SK-N-SH treated with all-trans-retinoic acid at 6 μM for 48 hours (cell line): ENCODE measurements at regions not wholly inside any gene's neighbourhood (a gene's known extent, or its start where the extent isn't known, plus 50 kb on each side); places are given as distances from the start of the nearest gene placed in this dataset.

Experiments
- TOX ChIP-seq: fragments of 250-450 bp; sonication (Bioruptor Pico); IDR thresholded peaks from 2 replicates; pipeline ENCODE4 v1.8.0; 2021; ENCODE audit warnings: mild to moderate bottlenecking, moderate library complexity, borderline replicate concordance
- ZC3H10 ChIP-seq: fragments of 250-450 bp; sonication (Bioruptor Pico); IDR thresholded peaks from 2 replicates; pipeline ENCODE4 v1.5.1; 2021; ENCODE audit warnings: mild to moderate bottlenecking, moderate library complexity
- ZFP30 ChIP-seq: fragments of 450-650 bp; formaldehyde crosslinking; IDR thresholded peaks from 2 replicates; pipeline ENCODE4 v1.5.0; 2022; ENCODE audit warnings: mild to moderate bottlenecking, moderate library complexity
- ZNF8 ChIP-seq: fragments of 450-650 bp; formaldehyde crosslinking; IDR thresholded peaks from 2 replicates; pipeline ENCODE4 v1.5.0; 2020; ENCODE audit warnings: mild to moderate bottlenecking, moderate library complexity
- TF ChIP-seq, protein P1 (sequence below): fragments of 250-450 bp; sonication (Bioruptor Pico); IDR thresholded peaks from 2 replicates; pipeline ENCODE4 v1.5.1; 2020; ENCODE audit warnings: low read depth, mild to moderate bottlenecking, moderate library complexity
- TF ChIP-seq, protein P2 (sequence below): fragments of 250-450 bp; sonication (Bioruptor Pico); IDR thresholded peaks from 2 replicates; pipeline ENCODE4 v1.8.0; 2020; ENCODE audit warnings: mild to moderate bottlenecking, moderate library complexity, borderline replicate concordance

DNA sequence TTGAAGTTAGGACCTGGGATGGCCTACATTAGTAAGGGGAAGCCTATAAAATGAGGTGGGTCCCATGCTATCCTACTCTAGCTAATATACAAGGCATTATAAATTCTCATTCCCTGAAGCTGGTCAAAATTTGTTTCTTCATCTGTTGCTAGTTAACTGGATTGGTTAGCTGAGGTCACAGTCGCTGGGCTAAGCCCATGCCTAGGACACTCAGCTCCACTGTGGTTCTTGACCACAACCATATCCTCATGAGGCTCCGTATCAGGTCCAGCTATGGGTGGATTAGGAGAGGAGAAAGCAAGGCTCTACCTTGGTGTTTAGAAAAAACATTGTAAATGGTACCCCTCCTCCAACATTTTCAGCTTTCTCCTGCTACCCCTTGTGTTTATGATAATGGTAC, 52.8 kb upstream of the RAI14 start:
- no peak for TF ChIP-seq TOX
- TF ChIP-seq, protein P1, sequence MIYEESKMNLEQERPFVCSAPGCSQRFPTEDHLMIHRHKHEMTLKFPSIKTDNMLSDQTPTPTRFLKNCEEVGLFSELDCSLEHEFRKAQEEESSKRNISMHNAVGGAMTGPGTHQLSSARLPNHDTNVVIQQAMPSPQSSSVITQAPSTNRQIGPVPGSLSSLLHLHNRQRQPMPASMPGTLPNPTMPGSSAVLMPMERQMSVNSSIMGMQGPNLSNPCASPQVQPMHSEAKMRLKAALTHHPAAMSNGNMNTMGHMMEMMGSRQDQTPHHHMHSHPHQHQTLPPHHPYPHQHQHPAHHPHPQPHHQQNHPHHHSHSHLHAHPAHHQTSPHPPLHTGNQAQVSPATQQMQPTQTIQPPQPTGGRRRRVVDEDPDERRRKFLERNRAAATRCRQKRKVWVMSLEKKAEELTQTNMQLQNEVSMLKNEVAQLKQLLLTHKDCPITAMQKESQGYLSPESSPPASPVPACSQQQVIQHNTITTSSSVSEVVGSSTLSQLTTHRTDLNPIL (CRISPR knock-in tag), result no peak
- TF ChIP-seq, protein P2, sequence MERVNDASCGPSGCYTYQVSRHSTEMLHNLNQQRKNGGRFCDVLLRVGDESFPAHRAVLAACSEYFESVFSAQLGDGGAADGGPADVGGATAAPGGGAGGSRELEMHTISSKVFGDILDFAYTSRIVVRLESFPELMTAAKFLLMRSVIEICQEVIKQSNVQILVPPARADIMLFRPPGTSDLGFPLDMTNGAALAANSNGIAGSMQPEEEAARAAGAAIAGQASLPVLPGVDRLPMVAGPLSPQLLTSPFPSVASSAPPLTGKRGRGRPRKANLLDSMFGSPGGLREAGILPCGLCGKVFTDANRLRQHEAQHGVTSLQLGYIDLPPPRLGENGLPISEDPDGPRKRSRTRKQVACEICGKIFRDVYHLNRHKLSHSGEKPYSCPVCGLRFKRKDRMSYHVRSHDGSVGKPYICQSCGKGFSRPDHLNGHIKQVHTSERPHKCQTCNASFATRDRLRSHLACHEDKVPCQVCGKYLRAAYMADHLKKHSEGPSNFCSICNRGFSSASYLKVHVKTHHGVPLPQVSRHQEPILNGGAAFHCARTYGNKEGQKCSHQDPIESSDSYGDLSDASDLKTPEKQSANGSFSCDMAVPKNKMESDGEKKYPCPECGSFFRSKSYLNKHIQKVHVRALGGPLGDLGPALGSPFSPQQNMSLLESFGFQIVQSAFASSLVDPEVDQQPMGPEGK (CRISPR knock-in tag), result no peak
- no peak for TF ChIP-seq ZNF8
- no peak for TF ChIP-seq ZC3H10 (CRISPR knock-in tag)
- no peak for TF ChIP-seq ZFP30 (CRISPR knock-in tag)
